HG03378 (cell line): ENCODE measurements at regions not wholly inside any gene's neighbourhood (a gene's known extent, or its start where the extent isn't known, plus 50 kb on each side); places are given as distances from the start of the nearest gene placed in this dataset.
"Not testable (repeated sequence)": the region's sequence is repeated elsewhere in the genome, so short reads cannot be mapped to it uniquely, and the experiment has no call there.

Experiments
- ATAC-seq: cut with Tn5 transposase; IDR thresholded peaks from one replicate; pipeline ENCODE4 v1.9.1; 2021; ENCODE audit warnings: mild to moderate bottlenecking, moderate library complexity; ENCODE audit not compliant: unreplicated experiment

DNA sequence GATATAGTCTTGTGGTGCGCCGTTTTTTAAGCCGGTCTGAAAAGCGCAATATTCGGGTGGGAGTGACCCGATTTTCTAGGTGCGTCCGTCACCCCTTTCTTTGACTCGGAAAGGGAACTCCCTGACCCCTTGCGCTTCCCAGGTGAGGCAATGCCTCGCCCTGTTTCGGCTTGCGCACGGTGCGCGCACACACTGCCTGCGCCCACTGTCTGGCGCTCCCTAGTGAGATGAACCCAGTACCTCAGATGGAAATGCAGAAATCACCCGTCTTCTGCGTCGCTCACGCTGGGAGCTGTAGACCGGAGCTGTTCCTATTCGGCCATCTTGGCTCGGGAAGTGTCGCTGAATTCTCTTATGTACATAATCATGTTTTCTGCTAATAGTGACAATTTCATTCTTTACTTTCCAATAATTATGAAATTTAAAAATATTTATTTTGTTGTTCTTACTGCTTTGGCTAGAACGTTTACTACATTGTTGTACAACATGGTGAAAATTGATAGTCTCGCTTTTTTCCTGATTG, 61.2 kb upstream of the MINDY3 start:
- ATAC-seq, result not testable (repeated sequence)

DNA sequence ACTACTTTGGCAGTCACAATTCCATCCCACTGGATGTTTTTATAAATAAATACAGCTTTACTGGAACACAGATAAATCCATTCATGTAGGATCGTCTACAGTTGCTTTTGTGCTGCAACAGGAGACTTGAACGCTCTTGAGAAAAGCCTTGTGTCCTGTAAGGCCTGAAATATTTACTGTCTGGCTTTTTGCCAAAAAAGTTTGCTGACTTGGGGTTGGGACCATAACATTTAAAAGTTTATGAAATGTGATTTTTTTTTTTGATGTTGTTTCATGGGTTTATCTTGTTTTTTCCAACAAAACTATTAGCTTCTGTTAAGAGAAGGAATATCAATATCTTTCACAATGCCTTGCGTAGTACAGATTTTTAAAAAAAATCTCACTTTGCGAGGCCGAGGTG, 71.1 kb upstream of the MINDY3 start:
- ATAC-seq, result no peak

DNA sequence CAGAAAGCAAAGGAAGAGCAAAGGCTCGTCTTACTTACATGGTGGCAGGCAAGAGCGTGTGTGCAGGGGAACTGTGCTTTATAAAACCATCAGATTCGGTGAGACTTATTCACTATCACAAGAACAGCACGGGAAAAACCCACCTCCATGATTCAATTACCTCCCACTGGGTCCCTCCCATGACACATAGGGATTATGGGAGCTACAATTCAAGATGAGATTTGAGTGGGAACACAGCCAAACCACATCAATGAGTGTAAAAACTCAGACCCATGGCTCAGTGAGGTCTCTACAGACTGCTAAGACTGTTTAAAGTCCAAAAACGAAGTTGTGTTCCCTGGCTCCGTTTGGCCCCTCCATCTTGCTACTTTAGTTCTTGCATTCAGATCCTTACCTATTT, 79.2 kb upstream of the MINDY3 start:
- ATAC-seq, result not testable (repeated sequence)

DNA sequence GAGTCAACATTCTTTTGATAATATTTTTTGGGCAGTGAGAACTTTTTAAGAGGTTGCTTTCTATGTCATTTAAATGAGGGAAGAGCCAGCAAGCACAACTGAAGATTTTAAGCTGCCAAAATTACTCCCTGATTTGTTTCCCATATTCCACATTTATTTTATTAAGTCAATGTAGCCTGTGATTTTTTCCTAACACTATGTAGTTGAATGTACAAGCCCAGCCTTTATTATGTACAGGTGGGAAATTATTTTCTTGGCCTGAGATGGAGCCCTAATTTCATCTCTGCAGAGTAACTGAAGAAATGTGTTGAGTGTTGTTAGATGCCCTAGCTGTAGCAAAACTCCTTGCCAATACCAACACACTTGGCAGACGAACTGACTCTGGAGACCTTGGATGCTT, 83.1 kb upstream of the MINDY3 start:
- no peak for ATAC-seq

DNA sequence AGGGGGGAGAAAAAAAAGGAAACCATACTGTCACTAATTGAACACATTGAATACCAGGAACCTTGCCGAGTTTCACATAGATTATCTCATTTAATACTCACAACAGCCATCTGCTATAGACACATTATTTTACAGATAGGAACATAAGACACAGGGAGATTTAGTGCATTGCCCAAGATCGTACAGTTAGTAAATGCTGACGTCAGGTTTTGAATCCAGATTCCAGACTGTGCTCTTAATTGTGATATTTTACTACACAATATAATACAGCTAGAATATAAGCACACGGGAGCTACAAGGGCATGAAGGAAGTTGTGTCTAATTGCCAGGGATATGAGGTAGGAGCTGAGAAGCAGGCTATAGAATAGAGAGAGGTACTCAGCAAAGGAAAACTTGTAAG, 93.9 kb upstream of the MINDY3 start:
- no peak for ATAC-seq

DNA sequence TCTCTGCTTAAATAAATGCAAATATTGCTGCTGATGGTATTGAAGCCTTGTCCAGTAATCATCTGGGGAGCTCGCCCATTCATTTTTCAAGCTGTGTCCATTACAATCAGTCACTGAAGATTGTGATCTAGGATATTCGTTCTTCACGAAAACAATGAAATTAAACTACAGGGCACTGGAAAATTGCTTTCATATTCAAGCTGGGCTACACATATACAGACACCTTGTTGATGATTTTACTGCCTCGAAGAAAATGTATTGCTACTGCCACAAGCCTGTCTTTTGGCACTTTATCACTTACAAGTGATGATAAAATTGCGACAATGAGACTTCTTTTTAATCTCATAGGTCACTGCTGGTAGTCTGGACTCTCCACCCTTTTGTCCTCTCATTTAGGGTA, 100.0 kb upstream of the MINDY3 start:
- ATAC-seq, result no peak

DNA sequence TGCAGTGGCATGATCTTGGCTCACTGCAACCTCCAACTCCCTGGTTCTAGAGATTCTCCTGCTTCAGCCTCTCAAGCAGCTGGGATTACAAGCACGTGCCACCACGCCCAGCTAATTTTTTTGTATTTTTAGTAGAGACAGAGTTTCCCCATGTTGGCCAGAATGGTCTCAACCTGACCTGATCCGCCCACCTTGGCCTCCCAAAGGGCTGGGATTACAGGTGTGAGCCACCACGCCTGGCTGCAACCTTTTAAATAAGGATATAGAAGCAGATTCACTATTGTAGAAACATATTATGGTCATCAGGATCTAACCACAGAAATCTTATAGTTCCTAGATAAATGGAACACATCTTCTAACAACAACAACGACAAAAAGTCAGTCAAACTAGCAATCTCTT, 112.4 kb upstream of the MINDY3 start:
- not testable (repeated sequence) for ATAC-seq

DNA sequence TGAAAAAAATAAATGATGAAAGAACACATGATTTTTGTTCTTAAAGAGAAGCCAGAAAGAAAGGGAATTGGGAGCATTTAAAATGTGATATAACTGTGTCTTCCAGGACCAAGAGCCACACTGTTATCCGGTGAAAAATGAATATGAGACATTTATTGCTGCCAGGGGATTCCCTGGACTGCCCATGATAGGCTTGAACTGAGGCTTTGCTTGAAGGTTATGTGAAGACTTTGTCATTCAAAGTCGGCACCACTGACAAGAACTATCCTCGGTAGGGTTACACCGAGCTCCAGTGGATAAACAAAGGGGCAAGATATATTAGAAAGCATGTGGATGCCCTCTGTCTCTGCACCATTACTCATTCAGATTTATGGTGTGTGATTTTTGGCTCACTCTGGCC, 125.4 kb upstream of the MINDY3 start:
- ATAC-seq, result no peak

DNA sequence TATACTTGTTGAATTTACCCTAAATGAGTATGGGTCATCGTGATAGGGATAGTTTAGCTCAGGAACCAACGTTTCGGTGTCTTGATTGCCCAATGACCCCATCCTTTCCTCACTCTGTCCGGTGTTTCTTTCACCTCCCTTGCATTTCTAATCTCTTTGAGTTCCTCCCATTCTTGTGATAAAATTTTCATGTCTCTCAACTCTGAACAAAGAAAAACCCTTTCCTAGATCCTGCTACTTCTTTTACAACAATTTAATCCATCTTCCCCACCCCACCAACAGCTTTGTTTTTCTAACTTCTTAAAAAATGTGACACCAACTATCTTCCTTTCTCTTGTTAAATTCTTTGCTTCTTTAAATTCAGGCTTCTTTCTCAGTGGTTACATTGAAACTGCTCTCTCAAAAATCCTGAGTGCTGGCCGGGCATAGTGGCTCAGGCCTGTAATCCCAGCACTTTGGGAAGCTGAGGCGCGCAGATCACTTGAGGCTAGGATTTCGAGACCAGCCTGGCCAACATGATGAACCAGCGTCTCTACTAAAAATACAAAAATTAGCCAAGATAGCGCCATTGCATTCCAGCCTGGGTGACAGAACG, 130.3 kb upstream of the MINDY3 start:
- no peak for ATAC-seq

DNA sequence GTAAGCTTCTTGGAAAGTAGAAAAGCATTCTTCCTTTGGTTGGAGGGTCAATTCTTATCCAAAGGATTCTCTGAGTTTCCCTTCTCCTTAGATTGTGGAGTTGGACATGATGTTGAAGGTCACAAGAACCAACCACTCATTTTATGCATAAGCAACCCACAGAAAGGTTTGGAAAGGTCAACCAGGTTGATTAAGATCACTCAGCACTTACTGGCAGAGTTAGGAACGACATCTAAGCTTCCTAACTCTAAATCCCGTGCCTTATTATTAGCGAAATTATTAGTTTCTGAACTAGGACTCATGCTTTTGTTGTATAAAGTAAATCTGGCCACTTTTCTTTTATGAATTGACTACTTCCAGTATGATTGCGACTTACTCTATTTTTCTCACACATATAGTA, 137.0 kb upstream of the MINDY3 start:
- ATAC-seq, result no peak

DNA sequence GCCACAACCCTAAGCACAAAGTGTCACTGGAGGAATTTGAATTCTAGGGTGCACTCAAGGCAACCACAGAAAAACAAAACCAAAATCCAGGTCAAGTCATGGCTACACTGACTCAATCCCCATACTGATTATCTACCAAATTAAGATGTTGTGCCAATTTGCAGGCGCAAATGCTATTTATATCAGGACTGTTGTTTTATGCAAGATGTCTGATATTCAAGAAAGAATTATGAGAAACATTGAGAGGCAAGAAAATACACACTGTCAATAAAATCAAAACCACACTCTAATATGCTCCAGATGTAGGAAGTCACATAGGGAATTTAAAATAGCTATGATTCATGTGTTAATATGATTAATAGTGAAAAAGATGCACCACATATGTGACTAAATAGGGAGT, 141.3 kb upstream of the MINDY3 start:
- ATAC-seq, result no peak

DNA sequence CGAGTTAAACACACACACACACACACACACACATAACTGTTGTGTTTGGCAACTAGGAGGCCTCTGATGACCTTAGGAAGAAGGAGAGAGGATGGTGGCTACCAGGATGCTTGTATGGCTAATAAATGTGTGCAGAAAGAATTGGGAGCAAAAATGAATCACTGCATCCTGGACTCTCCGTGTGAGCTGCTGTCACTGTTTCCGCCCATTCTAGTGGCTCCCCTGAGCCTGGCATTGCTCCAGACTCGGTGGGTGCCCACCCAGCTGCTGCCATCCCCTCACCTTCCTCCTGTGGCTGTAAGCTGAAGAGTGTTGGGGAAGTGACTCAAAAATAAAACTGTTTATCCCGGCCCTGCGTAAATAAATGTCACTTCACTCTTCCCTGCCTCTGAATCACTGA, 149.5 kb upstream of the MINDY3 start:
- ATAC-seq, result no peak

DNA sequence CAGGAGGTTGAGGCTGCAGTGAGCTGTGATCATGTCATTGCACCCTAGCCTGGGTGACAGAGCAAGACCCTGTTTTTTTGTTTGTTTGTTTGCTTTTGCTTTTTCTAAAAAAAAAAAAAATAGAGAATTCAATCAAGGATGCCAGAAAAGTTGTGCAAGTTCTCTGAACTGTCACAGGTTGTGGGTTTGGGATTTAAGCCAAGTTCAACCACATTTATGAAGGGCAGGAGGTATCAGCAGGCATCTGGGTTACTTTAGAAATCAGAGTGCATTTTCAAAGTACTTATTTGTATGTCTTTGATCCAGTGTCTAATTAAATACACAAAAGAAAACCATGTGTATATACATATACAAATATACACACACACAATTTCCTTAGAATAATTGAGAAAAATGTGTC, 151.2 kb upstream of the MINDY3 start:
- ATAC-seq, result no peak

DNA sequence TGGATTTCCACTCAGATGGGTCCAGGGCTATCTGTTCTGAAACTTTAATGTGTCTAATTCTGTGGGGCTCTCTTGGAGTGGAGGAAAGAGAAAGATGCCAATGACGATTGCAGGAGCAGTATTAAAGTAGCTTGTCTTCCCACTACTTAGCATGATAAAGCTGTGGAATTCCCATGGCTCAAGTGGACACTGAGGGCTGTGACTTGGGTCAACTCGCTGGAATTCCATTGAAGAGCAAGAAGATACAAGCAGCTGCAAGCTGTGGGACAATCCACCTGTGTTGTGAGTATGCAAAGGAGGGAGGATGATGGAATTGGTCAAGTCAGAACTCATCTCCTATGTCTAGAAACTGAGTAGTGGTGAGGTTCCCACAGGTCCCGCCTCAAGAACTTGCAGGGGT, 154.2 kb upstream of the MINDY3 start:
- ATAC-seq, result no peak

DNA sequence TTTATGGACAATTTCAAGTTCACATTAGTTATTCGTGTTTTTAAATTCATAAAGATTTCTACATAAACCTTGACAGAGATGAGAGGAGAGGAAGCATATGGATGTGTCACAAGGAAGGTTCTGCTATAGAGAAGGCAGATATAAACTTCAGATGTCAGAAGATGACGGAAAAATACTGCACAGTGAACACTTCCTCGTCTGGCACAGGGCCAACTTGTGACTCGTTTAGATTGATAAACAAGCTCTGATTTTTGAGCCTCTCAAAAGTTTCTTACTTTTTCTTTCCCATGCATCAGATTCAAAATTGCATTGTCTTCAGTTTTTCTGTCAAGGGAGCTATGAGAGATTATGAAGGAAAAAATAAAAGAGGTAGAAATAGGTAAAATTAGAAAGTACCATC, 156.4 kb upstream of the MINDY3 start:
- ATAC-seq, result no peak

DNA sequence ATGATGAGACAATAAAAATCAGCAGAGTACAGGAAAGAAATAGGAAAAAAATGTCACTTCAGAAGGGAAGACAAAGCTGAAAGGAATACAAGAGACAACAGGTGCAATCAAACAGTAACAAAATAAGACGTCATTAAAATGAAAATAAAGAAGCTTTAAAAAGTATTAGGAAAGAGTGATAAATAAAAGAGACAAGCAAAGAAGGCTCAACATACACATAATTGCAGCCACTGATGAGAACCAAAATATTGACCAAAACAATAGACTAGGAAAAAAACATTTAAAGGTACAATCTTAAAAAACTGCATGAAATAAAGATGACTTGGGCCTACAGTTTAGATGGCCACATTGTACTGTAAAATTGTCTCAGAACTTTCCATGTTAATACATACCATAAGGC, 160.5 kb upstream of the MINDY3 start:
- ATAC-seq, result no peak

DNA sequence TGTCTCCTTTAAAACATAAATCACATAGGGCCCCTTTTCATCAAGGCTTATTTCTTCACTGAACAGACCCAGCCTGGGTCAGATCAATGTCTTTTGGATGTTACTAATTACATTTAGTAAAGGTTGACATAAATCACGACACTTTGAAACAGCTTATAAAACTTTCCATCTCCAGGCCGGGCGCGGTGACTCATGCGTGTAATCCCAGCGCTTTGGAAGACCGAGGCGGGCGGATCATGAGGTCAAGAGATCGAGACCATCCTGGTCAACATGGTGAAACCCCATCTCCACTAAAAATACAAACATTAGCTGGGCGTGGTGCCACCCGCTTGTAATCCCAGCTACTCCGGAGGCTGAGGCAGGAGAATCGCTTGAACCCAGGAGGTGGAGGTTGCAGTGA, 166.5 kb upstream of the MINDY3 start:
- not testable (repeated sequence) for ATAC-seq

DNA sequence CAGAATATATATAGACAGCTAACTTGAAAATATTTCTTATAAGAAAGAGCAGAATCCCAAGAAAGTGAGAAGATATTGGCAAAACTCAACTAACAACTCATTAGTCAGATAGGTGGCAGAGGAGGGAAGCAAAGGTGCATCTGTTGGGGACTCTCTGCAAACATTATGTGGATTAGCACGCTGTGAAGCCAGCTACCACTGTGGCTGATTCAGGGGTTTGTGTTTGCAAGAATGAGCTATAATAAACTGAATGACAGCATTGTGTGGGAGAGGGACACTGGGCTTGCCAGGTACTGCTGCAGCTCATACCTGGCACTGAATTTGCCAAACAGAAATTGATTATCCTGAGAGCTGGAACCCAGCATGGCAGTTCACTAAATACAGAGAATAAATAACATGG, 170.3 kb upstream of the MINDY3 start:
- ATAC-seq, result no peak

DNA sequence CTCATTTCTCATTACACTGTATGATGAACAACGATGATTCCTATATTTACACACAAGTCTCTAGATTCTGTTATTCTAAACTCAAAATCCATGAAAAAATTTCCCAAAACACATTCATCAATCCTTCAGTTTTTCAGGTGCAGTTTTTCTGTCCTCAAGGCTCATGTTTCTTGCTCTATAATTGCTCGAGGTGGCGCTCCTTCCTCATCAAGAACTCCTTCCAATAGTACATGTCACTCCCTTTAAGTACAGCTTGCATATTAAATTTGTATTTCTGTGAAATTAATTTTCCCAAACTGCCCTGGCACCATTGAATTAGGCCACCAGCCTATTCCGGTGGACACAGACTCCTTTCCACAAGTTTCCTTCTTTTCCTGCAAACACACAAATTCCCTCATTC, 188.7 kb upstream of the MINDY3 start:
- ATAC-seq, result no peak

DNA sequence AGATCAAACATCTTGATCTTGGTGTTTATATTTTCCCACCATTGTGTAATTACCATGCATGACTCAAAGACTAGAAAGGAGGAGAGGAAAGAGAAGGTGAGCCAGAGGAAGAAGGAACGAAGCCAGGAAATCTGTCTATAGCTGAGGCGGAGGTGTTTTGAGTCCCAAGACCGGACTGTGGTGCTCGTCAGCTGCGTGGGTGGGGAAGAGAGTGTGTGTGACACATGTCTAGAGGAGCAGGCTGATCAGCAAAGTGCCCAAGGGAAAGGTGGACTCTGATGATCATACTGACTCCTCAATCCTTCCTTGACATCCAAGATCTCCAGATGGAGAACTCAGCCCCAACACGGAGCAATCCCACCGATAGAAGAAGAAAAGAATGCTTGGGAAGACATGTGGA, 189.5 kb upstream of the MINDY3 start:
- no peak for ATAC-seq

DNA sequence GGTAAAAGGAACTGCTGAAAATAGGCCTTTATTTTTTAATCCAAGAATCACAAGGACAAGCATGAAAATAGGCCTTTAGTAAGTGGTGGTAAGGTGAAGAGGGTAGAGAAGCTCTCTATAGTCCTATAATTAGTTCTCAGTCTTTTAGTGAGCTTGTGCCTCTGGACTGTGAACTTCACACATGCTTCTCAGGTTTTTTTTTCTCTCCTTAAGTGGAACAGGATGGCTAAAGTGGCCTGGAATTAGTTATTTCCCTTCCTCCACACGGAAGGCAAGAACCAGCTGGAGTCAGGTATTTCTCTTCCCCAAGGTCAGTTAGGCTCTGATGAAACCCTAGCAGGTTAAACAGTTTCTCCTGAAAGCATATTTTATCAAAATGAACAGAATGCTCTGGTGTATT, 203.0 kb upstream of the MINDY3 start:
- no peak for ATAC-seq

DNA sequence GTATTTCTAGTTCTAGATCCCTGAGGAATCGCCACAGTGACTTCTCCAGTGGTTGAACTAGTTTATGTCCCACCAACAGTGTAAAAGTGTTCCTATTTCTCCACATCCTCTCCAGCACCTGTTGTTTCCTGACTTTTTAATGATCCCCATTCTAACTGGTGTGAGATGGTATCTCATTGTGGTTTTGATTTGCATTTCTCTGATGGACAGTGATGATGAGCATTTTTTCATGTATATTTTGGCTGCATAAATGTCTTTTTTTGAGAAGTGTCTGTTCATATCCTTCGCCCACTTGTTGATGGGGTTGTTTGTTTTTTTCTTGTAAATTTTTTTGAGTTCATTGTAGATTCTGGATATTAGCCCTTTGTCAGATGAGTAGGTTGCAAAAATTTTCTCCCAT, 223.2 kb upstream of the MINDY3 start:
- not testable (repeated sequence) for ATAC-seq

DNA sequence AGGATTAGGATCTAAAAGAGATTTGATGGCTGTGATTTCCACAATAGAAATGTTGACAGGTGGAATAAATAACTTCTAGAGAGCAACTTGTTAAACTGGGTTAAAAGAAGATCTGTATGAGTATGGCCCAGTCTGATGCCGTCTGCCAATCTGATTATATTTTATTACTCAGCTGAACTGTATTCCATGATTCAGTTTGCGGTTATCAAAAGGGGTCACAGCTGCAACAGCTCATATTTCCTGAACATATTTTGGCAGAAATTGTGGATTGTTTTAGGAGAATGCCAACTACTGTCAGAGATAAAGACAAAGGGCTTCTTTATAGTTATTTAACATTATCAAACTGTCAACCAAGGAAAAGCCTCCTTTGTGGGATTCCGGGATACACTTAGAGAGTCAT, 244.8 kb upstream of the MINDY3 start:
- no peak for ATAC-seq
